ENCODE measurements at regions not wholly inside any gene's neighbourhood (a gene's known extent, or its start where the extent isn't known, plus 50 kb on each side); places are given as distances from the start of the nearest gene placed in this dataset.

GRCh38 chr15:93311620-93312019 lies 222.6 kb upstream of the RGMA start:
- DNase-seq (ENCODE audit: low spot score) = no peak
- Histone ChIP-seq H3K4me3 (no peak overlapping the region), H3K9me3 (ENCODE audit: low read depth) (no peaks in the 10 kb centered on the region), H3K27me3 (no peaks in the 10 kb centered on the region), H3K9me2 (replicated peaks; ENCODE audit: insufficient read depth) (no peaks in the 10 kb centered on the region), H3K79me2 (no peaks in the 10 kb centered on the region), H3K27ac (no peak overlapping the region), H4K20me1 (ENCODE audit: insufficient read depth, poor library complexity, severe bottlenecking) (no peaks in the 10 kb centered on the region), H3K36me3 (replicated peaks; ENCODE audit: insufficient read depth, low read depth) (no peaks in the 10 kb centered on the region), H3K4me1 (ENCODE audit: insufficient read depth) (no peaks in the 10 kb centered on the region), H2AFZ (no peak overlapping the region), H3K4me2 (no peak overlapping the region)
- 78% methylated on average over 11 of the region's 11 CpGs for WGBS (ENCODE audit: low lambda C conversion rate, missing lambda C conversion rate)
- TF ChIP-seq CTCF (IDR thresholded peaks at IDR 0.05; ENCODE audit: poor library complexity) (no peak), EZH2 (IDR thresholded peaks at IDR 0.05; ENCODE audit: borderline replicate concordance) (no peak), EZH2phosphoT487 (IDR thresholded peaks at IDR 0.05; ENCODE audit: low read depth, severe bottlenecking, unreplicated experiment) (no peak)

GRCh38 chr15:93308026-93308690 lies 219.1 kb upstream of the RGMA start:
- H3K27me3 ChIP-seq = no peaks in the 10 kb centered on the region
- no peaks in the 10 kb centered on the region for H3K4me1 ChIP-seq (ENCODE audit: insufficient read depth)
- H2AFZ ChIP-seq = no peak overlapping the region
- H4K20me1 ChIP-seq (ENCODE audit: insufficient read depth, poor library complexity, severe bottlenecking) = no peaks in the 10 kb centered on the region
- no peaks in the 10 kb centered on the region for H3K9me3 ChIP-seq (ENCODE audit: low read depth)
- H3K9me2 ChIP-seq (replicated peaks; ENCODE audit: insufficient read depth) = no peaks in the 10 kb centered on the region
- 92% methylated on average over 16 of the region's 16 CpGs for WGBS (ENCODE audit: low lambda C conversion rate, missing lambda C conversion rate)
- DNase-seq (ENCODE audit: low spot score) = no peak
- H3K79me2 ChIP-seq = no peaks in the 10 kb centered on the region
- H3K27ac ChIP-seq = no peak overlapping the region
- no peak for TF ChIP-seq CTCF (IDR thresholded peaks at IDR 0.05; ENCODE audit: poor library complexity)
- no peak for TF ChIP-seq EZH2phosphoT487 (IDR thresholded peaks at IDR 0.05; ENCODE audit: low read depth, severe bottlenecking, unreplicated experiment)
- no peak for TF ChIP-seq EZH2 (IDR thresholded peaks at IDR 0.05; ENCODE audit: borderline replicate concordance)
- no peak overlapping the region for H3K4me3 ChIP-seq
- no peak overlapping the region for H3K4me2 ChIP-seq
- no peaks in the 10 kb centered on the region for H3K36me3 ChIP-seq (replicated peaks; ENCODE audit: insufficient read depth, low read depth)

- H3K79me2 ChIP-seq = no peaks in the 10 kb centered on the region
- H3K36me3 ChIP-seq (replicated peaks; ENCODE audit: insufficient read depth, low read depth) = no peaks in the 10 kb centered on the region
- TF ChIP-seq EZH2 (IDR thresholded peaks at IDR 0.05; ENCODE audit: borderline replicate concordance) (no peak), EZH2phosphoT487 (IDR thresholded peaks at IDR 0.05; ENCODE audit: low read depth, severe bottlenecking, unreplicated experiment) (no peak), CTCF (IDR thresholded peaks at IDR 0.05; ENCODE audit: poor library complexity) (no peak)
- H3K9me3 ChIP-seq (ENCODE audit: low read depth) = no peaks in the 10 kb centered on the region
- WGBS (ENCODE audit: low lambda C conversion rate, missing lambda C conversion rate) = 91% methylated on average over 14 of the region's 14 CpGs
- no peak overlapping the region for H3K4me2 ChIP-seq
- no peak overlapping the region for H2AFZ ChIP-seq
- H3K9me2 ChIP-seq (replicated peaks; ENCODE audit: insufficient read depth) = no peaks in the 10 kb centered on the region
- no peak for DNase-seq (ENCODE audit: low spot score)
- H4K20me1 ChIP-seq (ENCODE audit: insufficient read depth, poor library complexity, severe bottlenecking) = no peaks in the 10 kb centered on the region
- no peaks in the 10 kb centered on the region for H3K4me1 ChIP-seq (ENCODE audit: insufficient read depth)
- H3K27me3 ChIP-seq = no peaks in the 10 kb centered on the region
- H3K27ac ChIP-seq = no peak overlapping the region
- no peak overlapping the region for H3K4me3 ChIP-seq
Observed at GRCh38 chr15:93307513-93307912, 218.5 kb upstream of the RGMA start.

Measured in hepatocyte (in vitro differentiated cells).